Calu3 (cell line): ENCODE measurements at regions not wholly inside any gene's neighbourhood (a gene's known extent, or its start where the extent isn't known, plus 50 kb on each side); places are given as distances from the start of the nearest gene placed in this dataset.
A peak's percentile ranks its signal among the peaks of the same experiment; 100 is the strongest.

Experiments used
- BruUV-seq: library from RNA; stranded (reverse); fragments of 400-500 nt; replicated peaks from 2 replicates; lab custom pipeline; 2021; lab: Mats Ljungman, UMichigan
- CTCF ChIA-PET: fragments of 300-600 bp; sonication (Branson Sonifier 250); formaldehyde crosslinking; loops from one replicate; lab custom pipeline; 2022; ENCODE audit warnings: antibody characterized with exemption; lab: Charles Lee
- DNase-seq: peaks from one replicate; pipeline ENCODE4 v3.0.0; 2022
- H3K27ac Mint-ChIP-seq: one replicate; pipeline ENCODE4 v1.8.0; 2022; ENCODE audit warnings: mixed read lengths; ENCODE audit not compliant: unreplicated experiment
- H3K27me3 Mint-ChIP-seq: one replicate; pipeline ENCODE4 v1.8.0; 2022; ENCODE audit warnings: mixed read lengths; ENCODE audit not compliant: unreplicated experiment
- H3K36me3 Mint-ChIP-seq: one replicate; pipeline ENCODE4 v1.8.0; 2022; ENCODE audit warnings: mild to moderate bottlenecking, moderate library complexity, mixed read lengths; ENCODE audit not compliant: insufficient read depth, unreplicated experiment
- H3K4me1 Mint-ChIP-seq: one replicate; pipeline ENCODE4 v1.8.0; 2022; ENCODE audit warnings: mild to moderate bottlenecking, low read depth, mixed read lengths; ENCODE audit not compliant: unreplicated experiment
- H3K4me3 Mint-ChIP-seq: one replicate; pipeline ENCODE4 v1.8.0; 2022; ENCODE audit warnings: mild to moderate bottlenecking, low read depth, moderate library complexity, mixed read lengths; ENCODE audit not compliant: unreplicated experiment
- H3K9me3 Mint-ChIP-seq: one replicate; pipeline ENCODE4 v1.8.0; 2022; ENCODE audit warnings: low read depth, mixed read lengths; ENCODE audit not compliant: unreplicated experiment
- intact Hi-C: fragments of 100-400 bp; cut with micrococcal nuclease; formaldehyde crosslinking; loops from one replicate; pipeline ENCODE4 v1.10.0; 2022; ENCODE audit not compliant: unreplicated experiment
- TF ChIP-seq, protein P1 (sequence below): fragments of 200-600 bp; IDR thresholded peaks from one replicate; pipeline ENCODE4 v1.8.0; 2022; ENCODE audit warnings: antibody characterized with exemption; ENCODE audit not compliant: unreplicated experiment

- no TSS peak for BruUV-seq
- H3K27ac Mint-ChIP-seq: no peak overlapping the region
- H3K27me3 Mint-ChIP-seq: peaks cover 79% of the 10 kb centered on the region
- H3K9me3 Mint-ChIP-seq: no peaks in the 10 kb centered on the region
- no peaks in the 10 kb centered on the region for H3K36me3 Mint-ChIP-seq
- H3K4me1 Mint-ChIP-seq: no peaks in the 10 kb centered on the region
- TF ChIP-seq, protein P1, sequence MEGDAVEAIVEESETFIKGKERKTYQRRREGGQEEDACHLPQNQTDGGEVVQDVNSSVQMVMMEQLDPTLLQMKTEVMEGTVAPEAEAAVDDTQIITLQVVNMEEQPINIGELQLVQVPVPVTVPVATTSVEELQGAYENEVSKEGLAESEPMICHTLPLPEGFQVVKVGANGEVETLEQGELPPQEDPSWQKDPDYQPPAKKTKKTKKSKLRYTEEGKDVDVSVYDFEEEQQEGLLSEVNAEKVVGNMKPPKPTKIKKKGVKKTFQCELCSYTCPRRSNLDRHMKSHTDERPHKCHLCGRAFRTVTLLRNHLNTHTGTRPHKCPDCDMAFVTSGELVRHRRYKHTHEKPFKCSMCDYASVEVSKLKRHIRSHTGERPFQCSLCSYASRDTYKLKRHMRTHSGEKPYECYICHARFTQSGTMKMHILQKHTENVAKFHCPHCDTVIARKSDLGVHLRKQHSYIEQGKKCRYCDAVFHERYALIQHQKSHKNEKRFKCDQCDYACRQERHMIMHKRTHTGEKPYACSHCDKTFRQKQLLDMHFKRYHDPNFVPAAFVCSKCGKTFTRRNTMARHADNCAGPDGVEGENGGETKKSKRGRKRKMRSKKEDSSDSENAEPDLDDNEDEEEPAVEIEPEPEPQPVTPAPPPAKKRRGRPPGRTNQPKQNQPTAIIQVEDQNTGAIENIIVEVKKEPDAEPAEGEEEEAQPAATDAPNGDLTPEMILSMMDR: no peak
- H3K4me3 Mint-ChIP-seq: no peak overlapping the region
- peak; percentile 14 for DNase-seq
- CTCF ChIA-PET: interaction anchor here (0.8 to 1.3 kb wide), 2 partner anchors 9 to 14 kb away, joined by 3 read pairs; no protein-coding TSS in a partner anchor
- intact Hi-C loops: no loop called here
These were observed 504.2 kb upstream of the PROK2 start for GRCh38 chr3:72288955-72289691.

DNA sequence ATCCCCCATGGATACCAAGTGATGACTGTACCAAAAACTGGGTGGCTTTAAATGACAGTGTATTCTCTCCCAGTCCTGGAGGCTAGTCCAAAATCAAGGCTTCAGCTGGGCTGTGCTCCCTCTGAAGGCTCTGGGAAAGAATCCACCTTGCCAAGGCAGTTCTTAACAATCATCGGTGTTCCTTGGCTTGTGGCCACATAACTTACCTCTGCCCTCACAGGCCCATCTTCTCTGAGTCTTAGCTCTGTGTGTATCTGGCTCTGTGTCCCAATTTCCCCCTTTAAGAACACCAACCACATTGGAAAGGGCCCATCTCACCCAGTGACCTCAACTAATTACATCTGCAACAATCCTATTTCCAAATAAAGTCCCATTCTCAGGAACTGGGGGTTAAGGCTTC lies 503.0 kb upstream of the PROK2 start:
- H3K36me3 Mint-ChIP-seq: no peaks in the 10 kb centered on the region
- peaks cover 90% of the 10 kb centered on the region for H3K27me3 Mint-ChIP-seq
- intact Hi-C loops: no loop called here
- TF ChIP-seq, protein P1: no peak
- CTCF ChIA-PET: interaction anchor here (0.6 kb wide), 1 partner anchor 9 kb away, joined by 3 read pairs; no protein-coding TSS in a partner anchor
- H3K27ac Mint-ChIP-seq: no peak overlapping the region
- no peak for DNase-seq
- no peaks in the 10 kb centered on the region for H3K4me1 Mint-ChIP-seq
- H3K9me3 Mint-ChIP-seq: no peaks in the 10 kb centered on the region
- no TSS peak for BruUV-seq
- H3K4me3 Mint-ChIP-seq: no peak overlapping the region

- Mint-ChIP-seq H3K4me3 (no peak overlapping the region), H3K9me3 (peaks cover 2% of the 10 kb centered on the region), H3K27me3 (peaks cover 94% of the 10 kb centered on the region), H3K4me1 (no peaks in the 10 kb centered on the region), H3K36me3 (no peaks in the 10 kb centered on the region), H3K27ac (no peak overlapping the region)
- CTCF ChIA-PET: no interaction called here
- intact Hi-C loops: no loop called here
- no TSS peak for BruUV-seq
- no peak for DNase-seq
- TF ChIP-seq, protein P1: no peak
These were observed 500.6 kb upstream of the PROK2 start for GRCh38 chr3:72285502-72285901.

- CTCF ChIA-PET: no interaction called here
- H3K9me3 Mint-ChIP-seq: peaks cover 2% of the 10 kb centered on the region
- no peaks in the 10 kb centered on the region for H3K36me3 Mint-ChIP-seq
- H3K4me3 Mint-ChIP-seq: no peak overlapping the region
- H3K27ac Mint-ChIP-seq: no peak overlapping the region
- no peaks in the 10 kb centered on the region for H3K4me1 Mint-ChIP-seq
- TF ChIP-seq, protein P1: no peak
- intact Hi-C loops: no loop called here
- H3K27me3 Mint-ChIP-seq: peaks cover 94% of the 10 kb centered on the region
- BruUV-seq: no TSS peak
- DNase-seq: no peak
These were observed 499.5 kb upstream of the PROK2 start for GRCh38 chr3:72284471-72284870.
